ENCODE measurements at regions not wholly inside any gene's neighbourhood (a gene's known extent, or its start where the extent isn't known, plus 50 kb on each side); places are given as distances from the start of the nearest gene placed in this dataset.

DNA sequence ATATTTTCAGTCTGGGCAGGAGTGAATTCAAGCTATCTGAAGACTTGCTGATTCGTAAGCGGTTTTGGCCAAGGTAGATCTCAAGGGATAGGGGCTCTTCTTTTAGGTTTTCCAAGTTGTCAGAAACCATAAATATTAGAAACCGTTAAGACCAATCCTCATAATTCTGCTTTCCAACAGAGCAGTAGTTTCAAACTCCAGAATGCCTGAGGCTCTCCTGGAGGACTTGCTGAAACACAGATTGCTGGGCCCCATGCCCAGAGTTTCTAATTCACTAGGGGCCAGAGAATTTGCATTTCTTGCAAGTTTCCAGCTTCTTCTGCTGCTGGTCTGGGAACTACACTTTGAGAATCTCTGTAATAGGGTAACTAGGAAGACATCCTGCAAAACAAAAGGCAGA, 1855.7 kb upstream of the CELF4 start:
- DNase-seq (ENCODE audit: low read depth in 1 of 2, low spot score in 1 of 2) = no peak
- no peak overlapping the region for H3K27ac ChIP-seq
- no peaks in the 10 kb centered on the region for H3K9me3 ChIP-seq (ENCODE audit: low read depth)
- no peaks in the 10 kb centered on the region for H3K36me3 ChIP-seq
- no peak overlapping the region for H3K4me3 ChIP-seq
- H3K4me1 ChIP-seq (ENCODE audit: low read depth) = no peaks in the 10 kb centered on the region
- TF ChIP-seq, protein P1, sequence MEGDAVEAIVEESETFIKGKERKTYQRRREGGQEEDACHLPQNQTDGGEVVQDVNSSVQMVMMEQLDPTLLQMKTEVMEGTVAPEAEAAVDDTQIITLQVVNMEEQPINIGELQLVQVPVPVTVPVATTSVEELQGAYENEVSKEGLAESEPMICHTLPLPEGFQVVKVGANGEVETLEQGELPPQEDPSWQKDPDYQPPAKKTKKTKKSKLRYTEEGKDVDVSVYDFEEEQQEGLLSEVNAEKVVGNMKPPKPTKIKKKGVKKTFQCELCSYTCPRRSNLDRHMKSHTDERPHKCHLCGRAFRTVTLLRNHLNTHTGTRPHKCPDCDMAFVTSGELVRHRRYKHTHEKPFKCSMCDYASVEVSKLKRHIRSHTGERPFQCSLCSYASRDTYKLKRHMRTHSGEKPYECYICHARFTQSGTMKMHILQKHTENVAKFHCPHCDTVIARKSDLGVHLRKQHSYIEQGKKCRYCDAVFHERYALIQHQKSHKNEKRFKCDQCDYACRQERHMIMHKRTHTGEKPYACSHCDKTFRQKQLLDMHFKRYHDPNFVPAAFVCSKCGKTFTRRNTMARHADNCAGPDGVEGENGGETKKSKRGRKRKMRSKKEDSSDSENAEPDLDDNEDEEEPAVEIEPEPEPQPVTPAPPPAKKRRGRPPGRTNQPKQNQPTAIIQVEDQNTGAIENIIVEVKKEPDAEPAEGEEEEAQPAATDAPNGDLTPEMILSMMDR (IDR thresholded peaks at IDR 0.05; ENCODE audit: low read depth, low read length) = no peak
- no peaks in the 10 kb centered on the region for H3K27me3 ChIP-seq

GRCh38 chr18:39419315-39419714, 1853.7 kb upstream of the CELF4 start:
- H3K4me1 ChIP-seq (ENCODE audit: low read depth) = no peaks in the 10 kb centered on the region
- H3K27ac ChIP-seq = no peak overlapping the region
- no peaks in the 10 kb centered on the region for H3K9me3 ChIP-seq (ENCODE audit: low read depth)
- no peaks in the 10 kb centered on the region for H3K36me3 ChIP-seq
- H3K27me3 ChIP-seq = no peaks in the 10 kb centered on the region
- H3K4me3 ChIP-seq = no peak overlapping the region
- TF ChIP-seq, protein P1 (IDR thresholded peaks at IDR 0.05; ENCODE audit: low read depth, low read length) = no peak
- DNase-seq (ENCODE audit: low read depth in 1 of 2, low spot score in 1 of 2) = no peak

- no peak overlapping the region for H3K4me3 ChIP-seq
- TF ChIP-seq, protein P1 (IDR thresholded peaks at IDR 0.05; ENCODE audit: low read depth, low read length) = no peak
- H3K27ac ChIP-seq = no peak overlapping the region
- H3K9me3 ChIP-seq (ENCODE audit: low read depth) = no peaks in the 10 kb centered on the region
- no peaks in the 10 kb centered on the region for H3K4me1 ChIP-seq (ENCODE audit: low read depth)
- no peak for DNase-seq (ENCODE audit: low read depth in 1 of 2, low spot score in 1 of 2)
- H3K36me3 ChIP-seq = no peaks in the 10 kb centered on the region
- no peaks in the 10 kb centered on the region for H3K27me3 ChIP-seq
Measured at GRCh38 chr18:39415471-39415870, 1849.9 kb upstream of the CELF4 start.

DNA sequence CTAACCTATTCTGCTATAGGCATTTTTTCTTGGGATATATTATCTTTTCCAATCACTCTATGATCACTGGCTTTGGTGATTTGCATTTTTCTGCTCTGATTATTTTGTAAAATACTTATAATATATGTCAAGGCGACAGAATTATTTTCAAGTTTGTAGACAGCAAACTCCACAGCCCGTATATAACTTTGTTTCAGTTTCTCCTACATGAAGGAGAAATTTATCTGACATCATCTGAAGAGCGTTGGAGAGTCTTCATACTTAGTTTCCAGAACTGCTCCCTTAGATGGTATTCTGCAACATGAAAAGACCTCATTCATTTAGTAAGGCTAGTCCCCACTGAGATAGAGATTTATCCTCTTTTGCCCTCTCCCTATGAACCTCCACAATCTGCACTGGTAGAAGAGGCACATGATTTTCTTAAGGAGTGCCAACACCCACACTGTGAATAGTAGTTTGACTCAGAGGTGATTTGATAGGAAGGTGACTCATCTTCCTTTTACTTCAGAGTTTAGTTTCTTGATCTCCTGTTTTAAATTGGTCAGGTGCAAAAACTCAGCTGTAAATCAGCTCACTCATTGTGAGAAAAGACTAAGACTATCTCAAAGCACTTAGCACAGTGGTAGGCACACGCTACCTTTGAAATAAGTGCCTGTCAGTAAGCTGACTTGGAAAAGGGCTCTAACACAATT, 1848.6 kb upstream of the CELF4 start:
- Histone ChIP-seq H3K27ac (no peak overlapping the region), H3K9me3 (ENCODE audit: low read depth) (no peaks in the 10 kb centered on the region), H3K4me1 (ENCODE audit: low read depth) (no peaks in the 10 kb centered on the region), H3K36me3 (no peaks in the 10 kb centered on the region), H3K4me3 (no peak overlapping the region), H3K27me3 (no peaks in the 10 kb centered on the region)
- peak in 1 of 2 donors; percentile 37 for DNase-seq (ENCODE audit: low read depth in 1 of 2, low spot score in 1 of 2)
- TF ChIP-seq, protein P1 (IDR thresholded peaks at IDR 0.05; ENCODE audit: low read depth, low read length) = no peak

- no peaks in the 10 kb centered on the region for H3K36me3 ChIP-seq
- no peaks in the 10 kb centered on the region for H3K9me3 ChIP-seq (ENCODE audit: low read depth)
- H3K4me3 ChIP-seq = no peak overlapping the region
- no peak for DNase-seq (ENCODE audit: low read depth in 1 of 2, low spot score in 1 of 2)
- H3K27me3 ChIP-seq = no peaks in the 10 kb centered on the region
- TF ChIP-seq, protein P1 (IDR thresholded peaks at IDR 0.05; ENCODE audit: low read depth, low read length) = no peak
- no peaks in the 10 kb centered on the region for H3K4me1 ChIP-seq (ENCODE audit: low read depth)
- no peak overlapping the region for H3K27ac ChIP-seq
Measured at GRCh38 chr18:39406941-39407340, 1841.3 kb upstream of the CELF4 start.

All from cardiac muscle cell (in vitro differentiated cells and primary cell).